Dermis microvascular lymphatic vessel endothelial cell (primary cell): ENCODE measurements at regions not wholly inside any gene's neighbourhood (a gene's known extent, or its start where the extent isn't known, plus 50 kb on each side); places are given as distances from the start of the nearest gene placed in this dataset.
"Not testable (repeated sequence)": the region's sequence is repeated elsewhere in the genome, so short reads cannot be mapped to it uniquely, and the experiment has no call there.

ENCODE experiments used
- DNase-seq, 2 donors: peaks; one replicate each; pipeline versions ENCODE4 v3.0.0 to v3.0.0-alpha.2; 2010; ENCODE audit warnings: low read depth in 2 of 2

- no peak for DNase-seq
Observed at GRCh38 chr7:146057958-146058357, 58.6 kb upstream of the CNTNAP2 start.

- no peak for DNase-seq
Observed at GRCh38 chr7:146054909-146055308, 61.7 kb upstream of the CNTNAP2 start.

GRCh38 chr7:146053492-146053891 is 63.1 kb upstream of the CNTNAP2 start:
- DNase-seq = no peak

- DNase-seq = not testable (repeated sequence)
Observed at GRCh38 chr7:146043310-146043709, 73.3 kb upstream of the CNTNAP2 start.

- DNase-seq = no peak
Observed at GRCh38 chr7:146028251-146028750, 88.3 kb upstream of the CNTNAP2 start.

- no peak for DNase-seq
Observed at GRCh38 chr7:146027243-146027642, 89.4 kb upstream of the CNTNAP2 start.

GRCh38 chr7:146022776-146023175 is 93.8 kb upstream of the CNTNAP2 start:
- DNase-seq = no peak

- not testable (repeated sequence) for DNase-seq
Observed at GRCh38 chr7:146019041-146020004, 97.3 kb upstream of the CNTNAP2 start.

- DNase-seq = not testable (repeated sequence)
Observed at GRCh38 chr7:146017366-146017765, 99.2 kb upstream of the CNTNAP2 start.

- DNase-seq = not testable (repeated sequence)
Observed at GRCh38 chr7:146014154-146014553, 102.4 kb upstream of the CNTNAP2 start.

GRCh38 chr7:146008293-146008692 is 108.3 kb upstream of the CNTNAP2 start:
- DNase-seq = no peak

GRCh38 chr7:146004805-146005204 is 111.8 kb upstream of the CNTNAP2 start:
- no peak for DNase-seq

GRCh38 chr7:146002431-146003078 is 114.0 kb upstream of the CNTNAP2 start:
- no peak for DNase-seq

GRCh38 chr7:146002008-146002407 is 114.6 kb upstream of the CNTNAP2 start:
- no peak for DNase-seq

GRCh38 chr7:146000882-146001281 is 115.7 kb upstream of the CNTNAP2 start:
- no peak for DNase-seq

- DNase-seq = no peak
Observed at GRCh38 chr7:145989469-145989868, 127.1 kb upstream of the CNTNAP2 start.

GRCh38 chr7:145986248-145986874 is 130.2 kb upstream of the CNTNAP2 start:
- no peak for DNase-seq

- no peak for DNase-seq
Observed at GRCh38 chr7:145978769-145979168, 137.8 kb upstream of the CNTNAP2 start.

GRCh38 chr7:145959981-145960380 is 156.6 kb upstream of the CNTNAP2 start:
- no peak for DNase-seq

GRCh38 chr7:145957160-145957890 is 159.3 kb upstream of the CNTNAP2 start:
- DNase-seq = no peak

GRCh38 chr7:145951566-145951965 is 165.0 kb upstream of the CNTNAP2 start:
- no peak for DNase-seq
